H1 (cell line): ENCODE measurements at regions not wholly inside any gene's neighbourhood (a gene's known extent, or its start where the extent isn't known, plus 50 kb on each side); places are given as distances from the start of the nearest gene placed in this dataset.

ENCODE experiments used
- CTCF ChIA-PET: fragments of 300-600 bp; sonication (Branson Sonifier 250); formaldehyde crosslinking; loops from one replicate; lab custom pipeline; 2021; ENCODE audit not compliant: partially characterized antibody; lab: Charles Lee
- POLR2A ChIA-PET: fragments of 300-600 bp; sonication (Branson Sonifier 250); formaldehyde crosslinking; loops from one replicate; lab custom pipeline; 2021; ENCODE audit warnings: inconsistent platforms; ENCODE audit not compliant: partially characterized antibody; lab: Charles Lee
- DNase-seq, 2 experiments: peaks; one replicate each; pipeline versions ENCODE4 v3.0.0 to v3.0.0-alpha.2; 2010 to 2022; ENCODE audit warnings: low spot score in 2 of 2, low read depth in 1 of 2, mixed read lengths in 1 of 2
- FAIRE-seq: peaks from 2 replicates; lab custom pipeline; 2011; peaks lifted over from hg19 to GRCh38; lab: Jason Lieb, UNC
- H2AFZ ChIP-seq: 2 replicates; pipeline ENCODE4 v1.8.1; 2012; ENCODE audit warnings: low read length, inconsistent platforms
- H2AK5ac ChIP-seq: 2 replicates; pipeline ENCODE4 v1.6.1; 2013; ENCODE audit warnings: low read depth, low read length
- H2BK120ac ChIP-seq: replicated peaks from 2 replicates; pipeline ENCODE3; 2013; ENCODE audit warnings: low read depth, low read length, inconsistent platforms
- H2BK12ac ChIP-seq: 2 replicates; pipeline ENCODE4 v1.6.1; 2013; ENCODE audit warnings: low read depth, low read length
- H2BK15ac ChIP-seq: 2 replicates; pipeline ENCODE4 v1.6.1; 2013; ENCODE audit warnings: low read length
- H2BK20ac ChIP-seq: 2 replicates; pipeline ENCODE4 v1.6.1; 2013; ENCODE audit warnings: low read length
- H2BK5ac ChIP-seq: 2 replicates; pipeline ENCODE4 v1.6.1; 2013; ENCODE audit warnings: low read depth, low read length
- H3K14ac ChIP-seq: 2 replicates; pipeline ENCODE4 v1.6.1; 2013; ENCODE audit warnings: inconsistent platforms; ENCODE audit not compliant: insufficient read length
- H3K18ac ChIP-seq: 2 replicates; pipeline ENCODE4 v1.6.1; 2013; ENCODE audit warnings: low read length; ENCODE audit errors: extremely low read depth
- H3K23ac ChIP-seq: 2 replicates; pipeline ENCODE4 v1.6.1; 2013; ENCODE audit warnings: inconsistent platforms; ENCODE audit not compliant: insufficient read length
- H3K23me2 ChIP-seq: 2 replicates; pipeline ENCODE4 v1.6.1; 2013; ENCODE audit warnings: low read depth, low read length
- H3K27ac ChIP-seq: 2 replicates; pipeline ENCODE4 v1.6.1; 2011; ENCODE audit warnings: low read depth, low read length, inconsistent platforms
- H3K27me3 ChIP-seq, 4 experiments: replicated peaks in 1 of 4; 1 replicate in 1 of 4; 2 replicates in 3 of 4; pipeline versions ENCODE4 v1.6.1 to v1.8.1; 2011 to 2013; ENCODE audit warnings: low read length in 3 of 4, mild to moderate bottlenecking in 3 of 4, inconsistent platforms in 2 of 4, mixed read lengths in 2 of 4, moderate library complexity in 1 of 4; ENCODE audit not compliant: control insufficient read depth in 3 of 4, insufficient read depth in 3 of 4; ENCODE audit errors: extremely low read depth in 1 of 4
- H3K36me3 ChIP-seq, 4 experiments: 2 replicates each; pipeline versions ENCODE4 v1.6.1 to v1.8.1; 2011 to 2013; ENCODE audit warnings: mild to moderate bottlenecking in 4 of 4, low read length in 3 of 4, moderate library complexity in 2 of 4, control low read depth in 1 of 4, inconsistent platforms in 1 of 4; ENCODE audit not compliant: insufficient read depth in 4 of 4, control insufficient read depth in 2 of 4
- H3K4ac ChIP-seq: replicated peaks from 2 replicates; pipeline ENCODE3; 2013; ENCODE audit warnings: low read length, low read depth, mixed read lengths, inconsistent platforms; ENCODE audit not compliant: insufficient read length
- H3K4me1 ChIP-seq, 4 experiments: replicated peaks in 1 of 4; 1 replicate in 1 of 4; 2 replicates in 3 of 4; pipeline versions ENCODE4 v1.6.1 to v1.8.1; 2011 to 2013; ENCODE audit warnings: low read length in 3 of 4, inconsistent platforms in 2 of 4, mixed read lengths in 1 of 4; ENCODE audit not compliant: insufficient read depth in 4 of 4, control insufficient read depth in 3 of 4
- H3K4me2 ChIP-seq, 2 experiments: 2 replicates each; pipeline versions ENCODE4 v1.6.1 to v1.8.1; 2011 to 2013; ENCODE audit warnings: low read depth in 2 of 2, low read length in 2 of 2, control low read depth in 1 of 2, inconsistent platforms in 1 of 2, mild to moderate bottlenecking in 1 of 2; ENCODE audit not compliant: insufficient read depth in 1 of 2
- H3K4me3 ChIP-seq, 4 experiments: fragments of 200-600, 300-600 bp in 1 of 4; sonication (generic), shearing (Covaris generic), sonication (Bioruptor Twin) in 1 of 4; 2 replicates each; pipeline versions ENCODE4 v1.5.1 to v1.8.1; 2011 to 2016; ENCODE audit warnings: low read length in 4 of 4, low read depth in 3 of 4, control low read depth in 2 of 4, inconsistent platforms in 2 of 4, mild to moderate bottlenecking in 2 of 4, mixed read lengths in 1 of 4, moderate library complexity in 1 of 4; ENCODE audit not compliant: insufficient read depth in 2 of 4; ENCODE audit errors: extremely low read depth in 1 of 4
- H3K56ac ChIP-seq: replicated peaks from 2 replicates; pipeline ENCODE3; 2013; ENCODE audit warnings: low read depth, mild to moderate bottlenecking, mixed read lengths, low read length, inconsistent platforms; ENCODE audit not compliant: insufficient read length
- H3K79me1 ChIP-seq: 2 replicates; pipeline ENCODE4 v1.6.1; 2013; ENCODE audit warnings: low read depth, low read length, control low read depth
- H3K79me2 ChIP-seq, 2 experiments: 2 replicates each; pipeline versions ENCODE4 v1.6.1 to v1.8.1; 2012 to 2013; ENCODE audit warnings: low read length in 2 of 2, mild to moderate bottlenecking in 2 of 2, inconsistent platforms in 1 of 2; ENCODE audit not compliant: insufficient read depth in 2 of 2, control insufficient read depth in 1 of 2
- H3K9ac ChIP-seq, 4 experiments: replicated peaks in 1 of 4; 1 replicate in 1 of 4; 2 replicates in 3 of 4; pipeline versions ENCODE4 v1.6.1 to v1.8.1; 2011 to 2013; ENCODE audit warnings: low read depth in 3 of 4, low read length in 3 of 4, control low read depth in 2 of 4, mild to moderate bottlenecking in 2 of 4, moderate library complexity in 2 of 4, inconsistent platforms in 1 of 4; ENCODE audit errors: extremely low read depth in 1 of 4
- H3K9me3 ChIP-seq, 2 experiments: 2 replicates each; pipeline versions ENCODE4 v1.6.1 to v1.8.1; 2012 to 2013; ENCODE audit warnings: mild to moderate bottlenecking in 2 of 2, moderate library complexity in 2 of 2, control low read depth in 1 of 2, inconsistent platforms in 1 of 2, low read depth in 1 of 2, low read length in 1 of 2, mixed read lengths in 1 of 2; ENCODE audit not compliant: insufficient read depth in 2 of 2
- H4K20me1 ChIP-seq, 2 experiments: replicated peaks in 1 of 2; 2 replicates each; pipeline versions ENCODE3 to v1.8.1; 2011 to 2013; ENCODE audit warnings: inconsistent platforms in 2 of 2, low read length in 2 of 2, mild to moderate bottlenecking in 1 of 2; ENCODE audit not compliant: insufficient read depth in 2 of 2, control insufficient read depth in 1 of 2
- H4K5ac ChIP-seq: 2 replicates; pipeline ENCODE4 v1.6.1; 2013; ENCODE audit warnings: low read length, low read depth, mixed read lengths, inconsistent platforms; ENCODE audit not compliant: insufficient read length
- H4K8ac ChIP-seq: 2 replicates; pipeline ENCODE4 v1.8.0; 2013; ENCODE audit warnings: mild to moderate bottlenecking, moderate library complexity, low read length, inconsistent platforms; ENCODE audit not compliant: insufficient read depth; ENCODE audit errors: extremely low read depth
- H4K91ac ChIP-seq: replicated peaks from 2 replicates; pipeline ENCODE3; 2013; ENCODE audit warnings: low read length, mixed read lengths, inconsistent platforms; ENCODE audit not compliant: insufficient read length
- BACH1 ChIP-seq: IDR thresholded peaks from 2 replicates; pipeline ENCODE4 v1.6.1; 2012; ENCODE audit warnings: low read length, improper control_type of control experiment
- CBX8 ChIP-seq: fragments of 300-800, 300-1000 bp; sonication (generic); IDR thresholded peaks from 2 replicates; pipeline ENCODE4 v1.7.1; 2016; ENCODE audit warnings: low read depth, low read length, borderline replicate concordance
- MAFK ChIP-seq: IDR thresholded peaks from 2 replicates; pipeline ENCODE4 v1.6.1; 2012; ENCODE audit warnings: low read depth, mild to moderate bottlenecking, improper control_type of control experiment, low read length
- NRF1 ChIP-seq: IDR thresholded peaks from 2 replicates; pipeline ENCODE4 v1.6.1; 2011; ENCODE audit warnings: mild to moderate bottlenecking, low read depth, low read length, improper control_type of control experiment
- POU5F1 ChIP-seq: IDR thresholded peaks from 2 replicates; pipeline ENCODE4 v1.6.1; 2011; ENCODE audit warnings: low read depth, mild to moderate bottlenecking, low read length, moderate library complexity
- SIN3A ChIP-seq, 2 experiments: IDR thresholded peaks in 1 of 2; conservative IDR thresholded peaks in 1 of 2; 2 replicates each; pipeline ENCODE4 v1.6.1; 2011 to 2012; ENCODE audit warnings: low read length in 2 of 2, improper control_type of control experiment in 1 of 2, low read depth in 1 of 2, mild to moderate bottlenecking in 1 of 2
- SIRT6 ChIP-seq: IDR thresholded peaks from one replicate; pipeline ENCODE4 v1.7.1; 2012; ENCODE audit warnings: low read length, inconsistent platforms
- SRF ChIP-seq: IDR thresholded peaks from 2 replicates; pipeline ENCODE4 v1.6.1; 2011; ENCODE audit warnings: mild to moderate bottlenecking, low read depth, low read length, moderate library complexity
- TCF12 ChIP-seq: IDR thresholded peaks from 2 replicates; pipeline ENCODE4 v1.6.1; 2011; ENCODE audit warnings: low read depth, mild to moderate bottlenecking, low read length
- YY1 ChIP-seq: IDR thresholded peaks from 2 replicates; pipeline ENCODE4 v1.6.1; 2011; ENCODE audit warnings: low read depth, mild to moderate bottlenecking, low read length
- WGBS, 2 experiments: shearing (Covaris generic) in 1 of 2; methylation state at CpG; one replicate each; pipeline versions ENCODE4 v1.1.6 to v1.1.7; 2013 to 2015; ENCODE audit warnings: low lambda C conversion rate in 2 of 2, mixed read lengths in 2 of 2, inconsistent platforms in 1 of 2, low coverage in 1 of 2, missing lambda C conversion rate in 1 of 2; ENCODE audit not compliant: insufficient replicate concordance in 2 of 2, insufficient coverage in 1 of 2, insufficient read length in 1 of 2; ENCODE audit errors: extremely low coverage in 1 of 2, missing lambda C conversion rate in 1 of 2; 5-methylcytosine and 5-hydroxymethylcytosine counted together
- TF ChIP-seq, protein P1 (sequence below): IDR thresholded peaks from 2 replicates; pipeline ENCODE4 v1.6.1; 2011; ENCODE audit warnings: low read depth, mild to moderate bottlenecking, low read length; ENCODE audit not compliant: insufficient read depth
- TF ChIP-seq, protein P2 (sequence below): IDR thresholded peaks from 2 replicates; pipeline ENCODE4 v1.6.1; 2011; ENCODE audit warnings: low read length, improper control_type of control experiment

DNA sequence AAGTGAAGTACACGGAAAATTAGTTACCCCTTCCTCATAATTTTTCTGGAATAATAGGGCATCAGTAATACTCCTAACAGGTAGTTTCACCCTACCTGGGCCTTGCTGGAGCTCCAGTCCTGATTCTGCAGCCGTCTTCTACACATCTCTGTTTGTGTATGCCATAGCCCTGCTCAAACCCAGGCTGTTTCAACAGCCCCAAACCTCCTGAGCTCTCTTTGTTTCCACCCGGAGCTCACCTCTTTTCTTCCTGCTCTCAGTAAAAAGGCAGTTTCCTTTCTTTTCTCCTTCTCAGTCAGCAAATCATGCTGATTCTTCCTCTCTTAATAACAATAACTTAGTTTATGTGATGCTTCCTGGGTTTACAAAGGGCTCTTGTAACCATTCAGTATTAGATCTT, 355.1 kb upstream of the RUNX1 start:
- no peak overlapping the region for H4K91ac ChIP-seq
- WGBS, 2 experiments: 53% methylated on average over 3 of the region's 3 CpGs; no CpG with 5 or more reads in 1 of the 2 experiments
- H3K18ac ChIP-seq: no peak overlapping the region
- ChIA-PET CTCF (no interaction called here), POLR2A (no interaction called here)
- H2BK20ac ChIP-seq: no peak overlapping the region
- no peak overlapping the region for H3K9ac ChIP-seq
- H3K4ac ChIP-seq: no peak overlapping the region
- H3K36me3 ChIP-seq: no peaks in the 10 kb centered on the region
- FAIRE-seq (no peak), DNase-seq (no peak)
- no peaks in the 10 kb centered on the region for H3K79me1 ChIP-seq
- no peak overlapping the region for H3K23ac ChIP-seq
- H3K4me3 ChIP-seq: no peak overlapping the region; a peak in 1 of 8 replicates
- no peak overlapping the region for H2BK12ac ChIP-seq
- no peak overlapping the region for H4K8ac ChIP-seq
- H3K27ac ChIP-seq: no peak overlapping the region
- H3K79me2 ChIP-seq: no peaks in the 10 kb centered on the region
- H3K4me1 ChIP-seq: peaks cover 2 to 14% (median 4%) of the 10 kb centered on the region in 4 experiments; a peak in 6 of 7 replicates
- no peak overlapping the region for H2BK15ac ChIP-seq
- H3K4me2 ChIP-seq: peak overlapping the region in 1 of 2 experiments; percentile 7; a peak in 1 of 4 replicates
- H3K23me2 ChIP-seq: no peaks in the 10 kb centered on the region; the same call in 1 of the 2 replicates
- H3K56ac ChIP-seq: no peak overlapping the region
- H4K5ac ChIP-seq: no peak overlapping the region
- H2AK5ac ChIP-seq: no peak overlapping the region
- no peak overlapping the region for H3K14ac ChIP-seq
- no peaks in the 10 kb centered on the region for H3K9me3 ChIP-seq
- H2BK5ac ChIP-seq: 0 out of 2 replicates have a peak overlapping the region, but pooled peaks have one; percentile 41
- no peaks in the 10 kb centered on the region for H4K20me1 ChIP-seq
- H3K27me3 ChIP-seq: no peaks in the 10 kb centered on the region
- no peak overlapping the region for H2BK120ac ChIP-seq
- peak overlapping the region; percentile 17; the same call in 1 of the 2 replicates for H2AFZ ChIP-seq
- TF ChIP-seq, protein P1, sequence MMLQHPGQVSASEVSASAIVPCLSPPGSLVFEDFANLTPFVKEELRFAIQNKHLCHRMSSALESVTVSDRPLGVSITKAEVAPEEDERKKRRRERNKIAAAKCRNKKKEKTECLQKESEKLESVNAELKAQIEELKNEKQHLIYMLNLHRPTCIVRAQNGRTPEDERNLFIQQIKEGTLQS: no peak
- TF ChIP-seq BACH1 (no peak), SIN3A (conservative IDR thresholded peaks at IDR 0.05 in 1 of 2, IDR thresholded peaks at IDR 0.05 in 1 of 2; ENCODE audit: low read depth in 1 of 2, low read length in 2 of 2) (no peak), YY1 (no peak), POU5F1 (no peak), NRF1 (no peak), SIRT6 (no peak), TCF12 (no peak), CBX8 (no peak), MAFK (no peak), SRF (no peak)
- TF ChIP-seq, protein P2, sequence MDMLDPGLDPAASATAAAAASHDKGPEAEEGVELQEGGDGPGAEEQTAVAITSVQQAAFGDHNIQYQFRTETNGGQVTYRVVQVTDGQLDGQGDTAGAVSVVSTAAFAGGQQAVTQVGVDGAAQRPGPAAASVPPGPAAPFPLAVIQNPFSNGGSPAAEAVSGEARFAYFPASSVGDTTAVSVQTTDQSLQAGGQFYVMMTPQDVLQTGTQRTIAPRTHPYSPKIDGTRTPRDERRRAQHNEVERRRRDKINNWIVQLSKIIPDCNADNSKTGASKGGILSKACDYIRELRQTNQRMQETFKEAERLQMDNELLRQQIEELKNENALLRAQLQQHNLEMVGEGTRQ: no peak
